ENCODE measurements at regions not wholly inside any gene's neighbourhood (a gene's known extent, or its start where the extent isn't known, plus 50 kb on each side); places are given as distances from the start of the nearest gene placed in this dataset.
"Not testable (repeated sequence)": the region's sequence is repeated elsewhere in the genome, so short reads cannot be mapped to it uniquely, and the experiment has no call there.

DNA sequence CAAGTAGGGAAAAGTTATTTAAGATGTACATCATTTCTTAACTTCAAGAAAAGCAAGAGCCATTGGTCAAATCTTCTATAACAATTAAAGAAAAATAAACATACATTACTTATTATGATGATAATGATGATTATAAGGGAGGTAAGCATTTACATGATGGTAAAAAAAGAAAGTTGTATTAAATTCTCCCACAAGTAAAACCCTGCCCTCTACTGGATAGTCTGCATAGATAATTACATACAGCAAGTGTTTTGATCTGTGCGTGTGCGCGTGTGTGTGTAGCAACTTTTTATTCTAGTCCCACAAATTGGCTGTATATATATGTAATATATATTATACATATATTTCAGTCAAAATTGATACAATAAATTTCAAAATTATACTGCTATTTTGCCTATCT is 51.4 kb upstream of the TIMM23 start:
- H3K9me2 ChIP-seq (ENCODE audit: insufficient read depth, low read length); H3K36me3 ChIP-seq (ENCODE audit: insufficient read depth, low read length); H3K4me2 ChIP-seq (ENCODE audit: low read length); DNase-seq (ENCODE audit: low spot score); H3K9me3 ChIP-seq (ENCODE audit: low read length); POLR2A ChIA-PET; intact Hi-C loops (cut with micrococcal nuclease; ENCODE audit: unreplicated experiment); CTCF ChIA-PET (ENCODE audit: unreplicated experiment); H4K20me1 ChIP-seq (ENCODE audit: insufficient read depth, low read length); H3K27ac ChIP-seq (ENCODE audit: low read depth, low read length, poor library complexity, severe bottlenecking); H3K4me3 ChIP-seq (ENCODE audit: low read depth, low read length, poor library complexity, severe bottlenecking); H2AFZ ChIP-seq (ENCODE audit: low read length); H3K79me2 ChIP-seq (ENCODE audit: insufficient read depth, low read depth, low read length); H3K4me1 ChIP-seq (ENCODE audit: insufficient read depth, low read length, poor library complexity, severe bottlenecking); BruUV-seq (replicated peaks): not testable (repeated sequence)
- TF ChIP-seq, protein P1, sequence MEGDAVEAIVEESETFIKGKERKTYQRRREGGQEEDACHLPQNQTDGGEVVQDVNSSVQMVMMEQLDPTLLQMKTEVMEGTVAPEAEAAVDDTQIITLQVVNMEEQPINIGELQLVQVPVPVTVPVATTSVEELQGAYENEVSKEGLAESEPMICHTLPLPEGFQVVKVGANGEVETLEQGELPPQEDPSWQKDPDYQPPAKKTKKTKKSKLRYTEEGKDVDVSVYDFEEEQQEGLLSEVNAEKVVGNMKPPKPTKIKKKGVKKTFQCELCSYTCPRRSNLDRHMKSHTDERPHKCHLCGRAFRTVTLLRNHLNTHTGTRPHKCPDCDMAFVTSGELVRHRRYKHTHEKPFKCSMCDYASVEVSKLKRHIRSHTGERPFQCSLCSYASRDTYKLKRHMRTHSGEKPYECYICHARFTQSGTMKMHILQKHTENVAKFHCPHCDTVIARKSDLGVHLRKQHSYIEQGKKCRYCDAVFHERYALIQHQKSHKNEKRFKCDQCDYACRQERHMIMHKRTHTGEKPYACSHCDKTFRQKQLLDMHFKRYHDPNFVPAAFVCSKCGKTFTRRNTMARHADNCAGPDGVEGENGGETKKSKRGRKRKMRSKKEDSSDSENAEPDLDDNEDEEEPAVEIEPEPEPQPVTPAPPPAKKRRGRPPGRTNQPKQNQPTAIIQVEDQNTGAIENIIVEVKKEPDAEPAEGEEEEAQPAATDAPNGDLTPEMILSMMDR (conservative IDR thresholded peaks at IDR 0.05; ENCODE audit: low read length) = peak; percentile 39; the same call in 1 of the 2 replicates
